ENCODE measurements at regions not wholly inside any gene's neighbourhood (a gene's known extent, or its start where the extent isn't known, plus 50 kb on each side); places are given as distances from the start of the nearest gene placed in this dataset.

DNA sequence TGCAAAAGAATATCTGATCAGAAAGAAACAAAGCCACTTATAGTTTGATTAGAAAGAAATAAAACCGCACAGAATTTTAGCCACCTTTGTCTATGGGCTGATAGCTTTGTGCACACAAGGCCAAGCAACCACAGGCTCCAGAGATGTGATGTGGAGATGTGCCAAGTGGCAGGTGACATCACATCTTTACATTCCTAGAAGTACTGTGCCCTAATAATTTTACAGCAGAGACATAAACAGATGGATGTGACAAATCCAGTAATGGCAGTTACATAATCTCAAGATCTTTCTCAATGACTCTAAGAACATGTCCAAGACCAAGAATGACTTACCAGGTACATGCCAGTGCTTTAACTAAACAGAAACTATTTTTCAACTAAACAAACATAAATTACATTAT is 159.5 kb downstream of the LTN1 start:
- Histone ChIP-seq H3K4me3 (ENCODE audit: low read depth, low read length) (no peak overlapping the region), H3K27ac (ENCODE audit: low read depth, low read length) (no peak overlapping the region), H3K27me3 (ENCODE audit: control insufficient read depth, insufficient read depth, low read length) (no peaks in the 10 kb centered on the region), H3K9me3 (ENCODE audit: control insufficient read depth, insufficient read depth, low read length) (no peaks in the 10 kb centered on the region)
- TF ChIP-seq, protein P1, sequence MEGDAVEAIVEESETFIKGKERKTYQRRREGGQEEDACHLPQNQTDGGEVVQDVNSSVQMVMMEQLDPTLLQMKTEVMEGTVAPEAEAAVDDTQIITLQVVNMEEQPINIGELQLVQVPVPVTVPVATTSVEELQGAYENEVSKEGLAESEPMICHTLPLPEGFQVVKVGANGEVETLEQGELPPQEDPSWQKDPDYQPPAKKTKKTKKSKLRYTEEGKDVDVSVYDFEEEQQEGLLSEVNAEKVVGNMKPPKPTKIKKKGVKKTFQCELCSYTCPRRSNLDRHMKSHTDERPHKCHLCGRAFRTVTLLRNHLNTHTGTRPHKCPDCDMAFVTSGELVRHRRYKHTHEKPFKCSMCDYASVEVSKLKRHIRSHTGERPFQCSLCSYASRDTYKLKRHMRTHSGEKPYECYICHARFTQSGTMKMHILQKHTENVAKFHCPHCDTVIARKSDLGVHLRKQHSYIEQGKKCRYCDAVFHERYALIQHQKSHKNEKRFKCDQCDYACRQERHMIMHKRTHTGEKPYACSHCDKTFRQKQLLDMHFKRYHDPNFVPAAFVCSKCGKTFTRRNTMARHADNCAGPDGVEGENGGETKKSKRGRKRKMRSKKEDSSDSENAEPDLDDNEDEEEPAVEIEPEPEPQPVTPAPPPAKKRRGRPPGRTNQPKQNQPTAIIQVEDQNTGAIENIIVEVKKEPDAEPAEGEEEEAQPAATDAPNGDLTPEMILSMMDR (IDR thresholded peaks at IDR 0.05; ENCODE audit: low read depth, low read length) = no peak
- no peak for DNase-seq (ENCODE audit: low read depth, low spot score)
- CTCF ChIA-PET = no interaction called here
- POLR2A ChIA-PET = no interaction called here

DNA sequence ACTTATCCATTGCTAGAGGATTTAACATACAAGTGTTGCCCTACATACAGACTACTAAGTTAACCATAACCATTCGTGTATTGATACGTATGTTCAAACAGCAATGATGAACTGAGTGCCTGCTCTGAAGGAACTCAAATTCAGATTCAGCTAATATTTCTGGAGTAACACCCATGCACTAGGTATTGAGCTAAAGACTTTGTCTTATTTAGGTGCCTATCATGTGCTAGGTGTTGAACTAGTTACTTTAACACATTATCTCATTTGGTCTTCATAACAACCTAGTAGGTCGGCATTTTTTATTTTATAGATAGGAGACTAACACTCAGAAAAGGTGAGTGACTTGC is 160.0 kb downstream of the LTN1 start:
- CTCF ChIA-PET = no interaction called here
- no peaks in the 10 kb centered on the region for H3K9me3 ChIP-seq (ENCODE audit: control insufficient read depth, insufficient read depth, low read length)
- no peaks in the 10 kb centered on the region for H3K27me3 ChIP-seq (ENCODE audit: control insufficient read depth, insufficient read depth, low read length)
- H3K27ac ChIP-seq (ENCODE audit: low read depth, low read length) = no peak overlapping the region
- no peak for DNase-seq (ENCODE audit: low read depth, low spot score)
- TF ChIP-seq, protein P1 (IDR thresholded peaks at IDR 0.05; ENCODE audit: low read depth, low read length) = no peak
- POLR2A ChIA-PET = no interaction called here
- no peak overlapping the region for H3K4me3 ChIP-seq (ENCODE audit: low read depth, low read length)

DNA sequence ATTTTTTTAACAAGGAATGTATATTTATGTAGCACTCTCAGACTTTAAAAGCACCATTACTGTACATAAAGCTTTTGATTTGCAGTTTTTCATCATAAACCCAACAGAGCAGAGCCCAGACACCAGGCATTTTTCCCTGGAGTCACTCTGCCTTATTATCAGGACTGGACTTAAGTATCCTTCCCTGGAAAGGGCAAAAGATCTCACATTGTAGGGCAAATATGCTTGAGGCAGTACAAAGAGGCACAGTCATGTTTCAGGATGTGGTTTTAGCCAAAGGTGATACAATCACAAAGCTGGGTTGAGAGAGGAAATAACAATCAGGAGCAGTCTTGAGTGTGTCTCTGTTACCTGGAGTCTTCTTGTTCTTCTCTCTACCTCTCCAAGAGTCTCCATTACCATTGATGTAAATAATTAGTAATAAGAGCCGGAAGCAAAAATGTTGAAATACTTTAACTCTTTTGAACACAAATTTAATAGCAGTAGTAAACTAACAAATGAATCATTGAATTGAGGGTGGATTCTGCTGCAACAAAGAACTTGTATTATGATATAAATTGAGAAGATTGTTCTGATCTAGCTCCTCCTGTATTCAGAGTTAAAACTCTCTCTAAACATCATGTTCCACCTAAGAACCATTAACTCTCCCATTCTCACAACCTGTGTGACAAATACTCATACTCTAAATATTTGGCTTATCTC is 160.5 kb downstream of the LTN1 start:
- no peak for DNase-seq (ENCODE audit: low read depth, low spot score)
- Histone ChIP-seq H3K9me3 (ENCODE audit: control insufficient read depth, insufficient read depth, low read length) (no peaks in the 10 kb centered on the region), H3K4me3 (ENCODE audit: low read depth, low read length) (no peak overlapping the region), H3K27ac (ENCODE audit: low read depth, low read length) (no peak overlapping the region), H3K27me3 (ENCODE audit: control insufficient read depth, insufficient read depth, low read length) (no peaks in the 10 kb centered on the region)
- TF ChIP-seq, protein P1 (IDR thresholded peaks at IDR 0.05; ENCODE audit: low read depth, low read length) = no peak
- ChIA-PET POLR2A (no interaction called here), CTCF (no interaction called here)

DNA sequence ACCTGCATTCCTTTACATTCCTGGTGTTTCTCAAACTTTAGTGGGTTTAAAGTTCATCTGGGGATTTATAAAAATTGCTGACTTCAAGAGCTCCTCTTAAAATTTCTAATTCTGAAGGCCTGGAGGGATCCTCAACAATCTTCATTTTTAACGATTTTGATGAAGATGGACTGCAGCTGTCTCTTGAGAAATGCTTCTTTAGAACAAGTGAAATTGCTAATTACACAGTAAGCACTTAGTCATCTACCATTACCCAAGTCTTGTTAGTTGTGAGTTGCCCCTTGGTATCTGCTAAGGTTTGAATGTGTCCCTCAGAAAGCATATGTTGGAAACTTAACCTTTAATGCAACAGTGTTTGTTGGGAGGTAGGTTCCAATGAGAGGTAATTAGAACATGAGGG is 163.7 kb downstream of the LTN1 start:
- CTCF ChIA-PET = interaction anchor here (0.6 kb wide), 1 partner anchor 19 kb away, joined by 3 read pairs; no protein-coding TSS in a partner anchor
- no peak for DNase-seq (ENCODE audit: low read depth, low spot score)
- no peak overlapping the region for H3K27ac ChIP-seq (ENCODE audit: low read depth, low read length)
- no peaks in the 10 kb centered on the region for H3K9me3 ChIP-seq (ENCODE audit: control insufficient read depth, insufficient read depth, low read length)
- POLR2A ChIA-PET = no interaction called here
- H3K4me3 ChIP-seq (ENCODE audit: low read depth, low read length) = no peak overlapping the region
- H3K27me3 ChIP-seq (ENCODE audit: control insufficient read depth, insufficient read depth, low read length) = no peaks in the 10 kb centered on the region
- TF ChIP-seq, protein P1 (IDR thresholded peaks at IDR 0.05; ENCODE audit: low read depth, low read length) = no peak

DNA sequence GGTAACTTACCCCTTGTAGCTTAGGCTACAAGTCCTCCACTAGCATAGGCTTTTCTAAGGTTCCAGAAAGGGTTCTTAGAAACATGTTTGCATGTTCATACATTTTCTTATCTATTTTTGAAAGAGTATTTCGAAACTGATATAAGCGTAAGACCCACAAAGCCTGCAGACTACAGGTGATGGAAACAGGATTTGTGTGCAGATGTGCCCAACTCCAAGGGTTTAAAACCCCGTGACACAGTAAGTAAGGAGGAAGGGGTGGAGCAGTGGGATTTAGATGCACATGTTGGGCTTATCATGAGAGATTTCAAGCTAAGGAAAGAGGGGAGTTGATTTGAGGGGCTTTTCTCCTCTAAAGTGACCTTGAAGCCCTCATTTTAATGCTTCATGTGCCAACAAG is 164.7 kb downstream of the LTN1 start:
- Histone ChIP-seq H3K4me3 (ENCODE audit: low read depth, low read length) (no peak overlapping the region), H3K27me3 (ENCODE audit: control insufficient read depth, insufficient read depth, low read length) (no peaks in the 10 kb centered on the region), H3K9me3 (ENCODE audit: control insufficient read depth, insufficient read depth, low read length) (no peaks in the 10 kb centered on the region), H3K27ac (ENCODE audit: low read depth, low read length) (no peak overlapping the region)
- ChIA-PET POLR2A (no interaction called here), CTCF (no interaction called here)
- TF ChIP-seq, protein P1 (IDR thresholded peaks at IDR 0.05; ENCODE audit: low read depth, low read length) = no peak
- DNase-seq (ENCODE audit: low read depth, low spot score) = no peak
